ELF-1 (cell line): ENCODE measurements at regions not wholly inside any gene's neighbourhood (a gene's known extent, or its start where the extent isn't known, plus 50 kb on each side); places are given as distances from the start of the nearest gene placed in this dataset.

ENCODE experiments used
- DNase-seq: peaks from one replicate; pipeline ENCODE4 v3.0.0-alpha.2; 2016; ENCODE audit warnings: low read depth, low spot score

- DNase-seq, result no peak
Measured at GRCh38 chr2:146077156-146077555, 1557.2 kb upstream of the ZEB2 start.

GRCh38 chr2:146068051-146068450, 1548.1 kb upstream of the ZEB2 start:
- no peak for DNase-seq

GRCh38 chr2:146048141-146048540, 1528.2 kb upstream of the ZEB2 start:
- DNase-seq, result no peak

GRCh38 chr2:146041274-146041910, 1521.5 kb upstream of the ZEB2 start:
- DNase-seq, result no peak

- no peak for DNase-seq
Measured at GRCh38 chr2:146040051-146040450, 1520.1 kb upstream of the ZEB2 start.

GRCh38 chr2:146038014-146038413, 1518.1 kb upstream of the ZEB2 start:
- DNase-seq, result no peak

GRCh38 chr2:146037334-146037870, 1517.5 kb upstream of the ZEB2 start:
- no peak for DNase-seq

GRCh38 chr2:146031158-146031557, 1511.2 kb upstream of the ZEB2 start:
- DNase-seq, result no peak

GRCh38 chr2:146027156-146027555, 1507.2 kb upstream of the ZEB2 start:
- no peak for DNase-seq

- no peak for DNase-seq
Measured at GRCh38 chr2:146025519-146025918, 1505.6 kb upstream of the ZEB2 start.

- no peak for DNase-seq
Measured at GRCh38 chr2:146024212-146024743, 1504.4 kb upstream of the ZEB2 start.

GRCh38 chr2:146004462-146004861, 1484.5 kb upstream of the ZEB2 start:
- no peak for DNase-seq

GRCh38 chr2:146003337-146003736, 1483.4 kb upstream of the ZEB2 start:
- DNase-seq, result no peak

GRCh38 chr2:145994910-145995309, 1475.0 kb upstream of the ZEB2 start:
- no peak for DNase-seq

- DNase-seq, result no peak
Measured at GRCh38 chr2:145992572-145992971, 1472.7 kb upstream of the ZEB2 start.

- no peak for DNase-seq
Measured at GRCh38 chr2:145987793-145988192, 1467.9 kb upstream of the ZEB2 start.

- DNase-seq, result no peak
Measured at GRCh38 chr2:145985517-145985916, 1465.6 kb upstream of the ZEB2 start.

GRCh38 chr2:145984580-145984979, 1464.7 kb upstream of the ZEB2 start:
- DNase-seq, result no peak

- DNase-seq, result no peak
Measured at GRCh38 chr2:145980318-145980717, 1460.4 kb upstream of the ZEB2 start.

- no peak for DNase-seq
Measured at GRCh38 chr2:145975406-145975805, 1455.5 kb upstream of the ZEB2 start.

- no peak for DNase-seq
Measured at GRCh38 chr2:145961846-145962245, 1441.9 kb upstream of the ZEB2 start.

GRCh38 chr2:145960479-145961163, 1440.7 kb upstream of the ZEB2 start:
- no peak for DNase-seq

GRCh38 chr2:145958611-145959010, 1438.7 kb upstream of the ZEB2 start:
- DNase-seq, result no peak
